ENCODE measurements at regions not wholly inside any gene's neighbourhood (a gene's known extent, or its start where the extent isn't known, plus 50 kb on each side); places are given as distances from the start of the nearest gene placed in this dataset.
"Not testable (repeated sequence)": the region's sequence is repeated elsewhere in the genome, so short reads cannot be mapped to it uniquely, and the experiment has no call there.

DNA sequence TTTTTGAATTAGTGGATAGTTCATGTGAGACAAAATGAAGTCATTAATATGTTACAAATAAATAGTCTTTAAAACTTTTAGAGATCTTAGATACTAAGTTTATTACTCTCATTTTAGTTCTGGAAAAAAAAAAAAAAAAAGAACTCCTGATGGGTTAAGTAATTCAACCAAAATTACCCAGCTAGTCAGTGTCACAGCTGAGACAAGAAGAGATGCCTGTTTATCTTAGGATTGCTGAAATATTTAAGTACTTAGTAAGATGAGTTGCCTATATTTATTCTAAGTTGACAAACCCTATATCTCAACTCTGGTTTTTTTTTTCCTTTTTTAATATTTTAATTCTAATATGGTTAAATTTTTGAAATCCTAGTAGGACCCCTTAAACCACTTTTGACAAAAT is 781.0 kb upstream of the LRRN3 start:
- H3K4me1 Mint-ChIP-seq, result no peaks in the 10 kb centered on the region

DNA sequence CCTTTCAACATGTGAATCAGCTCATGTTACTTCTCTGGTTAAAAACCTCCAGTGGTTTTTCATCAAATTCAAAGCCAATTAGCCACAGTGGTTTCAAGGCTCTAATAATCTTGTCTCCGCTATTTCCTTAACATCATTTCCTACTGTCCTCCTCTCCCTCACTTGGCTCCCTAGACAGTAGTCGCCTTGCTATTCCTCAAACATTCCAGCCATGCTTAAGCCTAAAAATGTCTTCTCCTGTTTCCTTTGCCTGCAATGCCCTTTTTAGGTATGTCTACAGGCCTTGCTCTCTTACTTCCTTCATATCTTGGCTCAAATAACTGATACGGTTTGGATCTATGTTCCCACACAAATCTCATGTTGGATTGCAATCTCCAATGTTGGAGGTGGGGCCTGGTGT is 779.4 kb upstream of the LRRN3 start:
- no peak overlapping the region for H3K4me2 ChIP-seq
- no peaks in the 10 kb centered on the region for H3K36me3 ChIP-seq
- no peak for DNase-seq (ENCODE audit: low spot score)
- peaks cover 12% of the 10 kb centered on the region for H3K4me1 ChIP-seq
- H3K79me2 ChIP-seq (ENCODE audit: low read depth), result no peaks in the 10 kb centered on the region
- no peaks in the 10 kb centered on the region for H3K27me3 Mint-ChIP-seq (ENCODE audit: insufficient read depth, low read depth)
- H3K27me3 ChIP-seq, result no peaks in the 10 kb centered on the region
- no peak overlapping the region for H3K9ac ChIP-seq
- no peak overlapping the region for H3K27ac ChIP-seq
- no peak overlapping the region for H3K4me3 ChIP-seq
- H3K27ac Mint-ChIP-seq, result no peak overlapping the region
- peaks cover 3% of the 10 kb centered on the region for H3K36me3 Mint-ChIP-seq
- peaks cover under 1% of the 10 kb centered on the region for H3K4me1 Mint-ChIP-seq
- TF ChIP-seq EZH2 (IDR thresholded peaks at IDR 0.05), result no peak
- TF ChIP-seq, protein P1, sequence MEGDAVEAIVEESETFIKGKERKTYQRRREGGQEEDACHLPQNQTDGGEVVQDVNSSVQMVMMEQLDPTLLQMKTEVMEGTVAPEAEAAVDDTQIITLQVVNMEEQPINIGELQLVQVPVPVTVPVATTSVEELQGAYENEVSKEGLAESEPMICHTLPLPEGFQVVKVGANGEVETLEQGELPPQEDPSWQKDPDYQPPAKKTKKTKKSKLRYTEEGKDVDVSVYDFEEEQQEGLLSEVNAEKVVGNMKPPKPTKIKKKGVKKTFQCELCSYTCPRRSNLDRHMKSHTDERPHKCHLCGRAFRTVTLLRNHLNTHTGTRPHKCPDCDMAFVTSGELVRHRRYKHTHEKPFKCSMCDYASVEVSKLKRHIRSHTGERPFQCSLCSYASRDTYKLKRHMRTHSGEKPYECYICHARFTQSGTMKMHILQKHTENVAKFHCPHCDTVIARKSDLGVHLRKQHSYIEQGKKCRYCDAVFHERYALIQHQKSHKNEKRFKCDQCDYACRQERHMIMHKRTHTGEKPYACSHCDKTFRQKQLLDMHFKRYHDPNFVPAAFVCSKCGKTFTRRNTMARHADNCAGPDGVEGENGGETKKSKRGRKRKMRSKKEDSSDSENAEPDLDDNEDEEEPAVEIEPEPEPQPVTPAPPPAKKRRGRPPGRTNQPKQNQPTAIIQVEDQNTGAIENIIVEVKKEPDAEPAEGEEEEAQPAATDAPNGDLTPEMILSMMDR (IDR thresholded peaks at IDR 0.05), result no peak
- TF ChIP-seq EZH2phosphoT487 (IDR thresholded peaks at IDR 0.05), result no peak
- no peaks in the 10 kb centered on the region for H3F3A ChIP-seq (ENCODE audit: low read depth)
- H2AFZ ChIP-seq (replicated peaks), result peak overlapping the region; percentile 34
- no peaks in the 10 kb centered on the region for H4K20me1 ChIP-seq (ENCODE audit: low read depth)
- no peaks in the 10 kb centered on the region for H3K9me3 ChIP-seq (ENCODE audit: low read depth)
- H3K9me3 Mint-ChIP-seq, result peaks cover 22% of the 10 kb centered on the region
- H3K4me3 Mint-ChIP-seq, result no peak overlapping the region

More for the DNA sequence above, 781.0 kb upstream of the LRRN3 start:
- DNase-seq (ENCODE audit: low spot score), result no peak
- TF ChIP-seq EZH2phosphoT487 (IDR thresholded peaks at IDR 0.05) (no peak), EZH2 (IDR thresholded peaks at IDR 0.05) (no peak)
- TF ChIP-seq, protein P1 (IDR thresholded peaks at IDR 0.05), result no peak
- H2AFZ ChIP-seq (replicated peaks), result no peak overlapping the region
- no peak overlapping the region for H3K4me2 ChIP-seq
- no peaks in the 10 kb centered on the region for H3F3A ChIP-seq (ENCODE audit: low read depth)
- no peaks in the 10 kb centered on the region for H3K36me3 ChIP-seq
- no peak overlapping the region for H3K4me3 ChIP-seq
- peaks cover 13% of the 10 kb centered on the region for H3K9me3 Mint-ChIP-seq
- H4K20me1 ChIP-seq (ENCODE audit: low read depth), result no peaks in the 10 kb centered on the region
- no peak overlapping the region for H3K9ac ChIP-seq
- H3K27ac Mint-ChIP-seq, result no peak overlapping the region
- no peaks in the 10 kb centered on the region for H3K79me2 ChIP-seq (ENCODE audit: low read depth)
- peaks cover 2% of the 10 kb centered on the region for H3K27me3 Mint-ChIP-seq (ENCODE audit: insufficient read depth, low read depth)
- H3K4me1 ChIP-seq, result peaks cover 12% of the 10 kb centered on the region
- no peaks in the 10 kb centered on the region for H3K27me3 ChIP-seq
- no peak overlapping the region for H3K4me3 Mint-ChIP-seq
- H3K36me3 Mint-ChIP-seq, result no peaks in the 10 kb centered on the region
- no peak overlapping the region for H3K27ac ChIP-seq
- H3K9me3 ChIP-seq (ENCODE audit: low read depth), result no peaks in the 10 kb centered on the region

DNA sequence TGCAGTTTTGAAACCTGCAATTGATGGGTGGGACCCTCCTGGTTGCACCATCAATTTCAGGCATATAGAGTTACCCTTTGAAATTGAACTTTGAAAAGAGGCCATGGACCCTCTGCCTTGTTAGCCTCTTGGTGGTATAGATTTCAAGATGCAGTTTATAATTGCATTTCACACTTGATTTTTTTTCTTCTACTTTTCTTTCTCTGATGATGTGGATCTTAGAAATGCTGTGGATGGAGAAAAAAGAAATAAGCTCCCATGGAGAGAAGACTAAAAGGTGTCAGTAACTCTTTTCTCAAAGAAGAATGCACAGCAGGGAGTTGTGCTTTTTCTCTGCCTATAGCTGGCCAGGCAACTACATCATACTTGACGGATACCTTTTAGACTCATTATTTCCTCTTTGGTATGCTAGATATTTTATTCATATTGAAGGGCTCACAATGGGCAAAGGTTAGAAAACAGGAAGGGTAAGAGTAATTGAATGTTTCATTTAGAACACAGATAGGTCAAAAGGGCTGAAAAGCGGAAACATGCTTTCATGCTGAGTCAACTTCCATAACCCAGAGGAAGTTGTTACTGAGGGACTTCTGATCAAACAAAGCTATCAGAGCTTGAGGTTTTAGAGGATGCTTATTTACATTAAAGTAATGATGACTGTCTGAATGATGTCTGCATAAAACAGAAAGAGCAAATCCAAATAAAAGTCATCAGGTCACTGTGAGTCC is 773.2 kb upstream of the LRRN3 start:
- Histone ChIP-seq H3K4me2 (no peak overlapping the region), H3K4me1 (peaks cover 4% of the 10 kb centered on the region), H2AFZ (replicated peaks) (no peak overlapping the region), H3K27me3 (no peaks in the 10 kb centered on the region), H3K4me3 (no peak overlapping the region), H3F3A (ENCODE audit: low read depth) (no peaks in the 10 kb centered on the region), H3K36me3 (no peaks in the 10 kb centered on the region), H3K9me3 (ENCODE audit: low read depth) (no peaks in the 10 kb centered on the region), H4K20me1 (ENCODE audit: low read depth) (no peaks in the 10 kb centered on the region), H3K79me2 (ENCODE audit: low read depth) (no peaks in the 10 kb centered on the region), H3K9ac (no peak overlapping the region), H3K27ac (no peak overlapping the region)
- peak; percentile 19 for DNase-seq (ENCODE audit: low spot score)
- H3K9me3 Mint-ChIP-seq, result peaks cover 37% of the 10 kb centered on the region
- H3K4me3 Mint-ChIP-seq, result no peak overlapping the region
- no peak for TF ChIP-seq EZH2 (IDR thresholded peaks at IDR 0.05)
- TF ChIP-seq, protein P1 (IDR thresholded peaks at IDR 0.05), result no peak
- TF ChIP-seq EZH2phosphoT487 (IDR thresholded peaks at IDR 0.05), result no peak
- peak overlapping the region; percentile 0 for H3K27ac Mint-ChIP-seq
- peaks cover 8% of the 10 kb centered on the region for H3K27me3 Mint-ChIP-seq (ENCODE audit: insufficient read depth, low read depth)
- H3K36me3 Mint-ChIP-seq, result peaks cover 3% of the 10 kb centered on the region
- peaks cover 17% of the 10 kb centered on the region for H3K4me1 Mint-ChIP-seq

DNA sequence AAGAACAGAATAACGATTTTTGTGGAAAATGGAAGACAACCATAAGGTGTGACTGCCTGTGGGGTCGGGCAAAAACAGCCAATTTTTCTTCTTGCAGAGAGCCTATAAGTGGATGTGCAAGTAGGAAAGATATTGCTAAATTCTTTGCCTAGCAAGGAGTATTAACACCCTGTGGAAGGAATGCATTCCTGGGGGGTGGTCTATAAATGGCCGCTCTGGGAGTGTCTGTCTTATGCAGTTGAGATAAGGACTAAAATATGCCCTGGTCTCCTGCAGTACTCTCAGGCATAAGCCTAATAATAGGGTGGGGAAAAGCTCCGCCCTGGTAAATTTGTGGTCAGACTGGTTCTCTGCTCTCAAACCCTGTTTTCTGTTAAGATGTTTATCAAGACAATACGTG is 770.6 kb upstream of the LRRN3 start:
- not testable (repeated sequence) for H3K79me2 ChIP-seq (ENCODE audit: low read depth); H3K9me3 ChIP-seq (ENCODE audit: low read depth); H3K36me3 Mint-ChIP-seq; H3K4me3 ChIP-seq; H4K20me1 ChIP-seq (ENCODE audit: low read depth); H3K27ac Mint-ChIP-seq; DNase-seq (ENCODE audit: low spot score); H3K4me3 Mint-ChIP-seq; H3K4me1 ChIP-seq; H3K27ac ChIP-seq; H3K27me3 Mint-ChIP-seq (ENCODE audit: insufficient read depth, low read depth); H3K36me3 ChIP-seq; H3F3A ChIP-seq (ENCODE audit: low read depth); H3K4me2 ChIP-seq; H2AFZ ChIP-seq (replicated peaks); H3K9ac ChIP-seq; H3K27me3 ChIP-seq
- Mint-ChIP-seq H3K9me3 (peaks cover 30% of the 10 kb centered on the region), H3K4me1 (peaks cover 17% of the 10 kb centered on the region)

Data from neural progenitor cell (in vitro differentiated cells).